HEK293 (cell line): ENCODE measurements at regions not wholly inside any gene's neighbourhood (a gene's known extent, or its start where the extent isn't known, plus 50 kb on each side); places are given as distances from the start of the nearest gene placed in this dataset.

Source experiments
- CTCF ChIA-PET: fragments of 350-600 bp; formaldehyde crosslinking; extraction: SDS; loops from one replicate; lab custom pipeline; 2021; ENCODE audit warnings: antibody characterized with exemption; lab: Yijun Ruan, JAX
- POLR2A ChIA-PET: fragments of 300-600 bp; formaldehyde crosslinking; extraction: SDS; loops from one replicate; lab custom pipeline; 2020; ENCODE audit warnings: antibody characterized with exemption, inconsistent platforms; lab: Yijun Ruan, JAX
- H3K27ac ChIP-seq: fragments of 200-500 bp; sonication (Bioruptor generic); 2 replicates; pipeline ENCODE4 v1.5.1; 2014; ENCODE audit warnings: low read depth, low read length, control low read depth, inconsistent platforms; ENCODE audit errors: extremely low read depth
- H3K36me3 ChIP-seq, 2 experiments: fragments of 200-500 bp in 1 of 2; sonication (Bioruptor generic) in 1 of 2; 1 replicate in 1 of 2; 2 replicates in 1 of 2; pipeline ENCODE4 v1.5.1; 2014 to 2017; ENCODE audit warnings: inconsistent platforms in 2 of 2, low read length in 2 of 2; ENCODE audit not compliant: control insufficient read depth in 2 of 2, insufficient read depth in 1 of 2
- H3K4me1 ChIP-seq: fragments of 200-500 bp; sonication (Bioruptor generic); 2 replicates; pipeline ENCODE4 v1.5.1; 2014; ENCODE audit warnings: mild to moderate bottlenecking, low read length, inconsistent platforms; ENCODE audit not compliant: control insufficient read depth, insufficient read depth
- H3K4me3 ChIP-seq: 2 replicates; pipeline ENCODE4 v1.5.1; 2011; ENCODE audit warnings: low read depth, mild to moderate bottlenecking, control low read depth, low read length, moderate library complexity
- H3K9me3 ChIP-seq: fragments of 200-500 bp; sonication (Bioruptor generic); 2 replicates; pipeline ENCODE4 v1.5.1; 2014; ENCODE audit warnings: low read depth, low read length, inconsistent platforms; ENCODE audit not compliant: control insufficient read depth, insufficient read depth
- ELK4 ChIP-seq: IDR thresholded peaks from 2 replicates; pipeline ENCODE4 v1.6.1; 2011; ENCODE audit warnings: mild to moderate bottlenecking, low read depth, low read length, borderline replicate concordance
- IKZF3 ChIP-seq: fragments of 450-650 bp; IDR thresholded peaks from 2 replicates; pipeline ENCODE4 v1.5.0; 2018; ENCODE audit warnings: missing biosample characterization, mild to moderate bottlenecking, missing genetic modification characterization, moderate library complexity
- KLF10 ChIP-seq: fragments of 450-650 bp; IDR thresholded peaks from 2 replicates; pipeline ENCODE4 v1.5.1; 2018; ENCODE audit warnings: missing biosample characterization, mild to moderate bottlenecking, missing genetic modification characterization
- OSR2 ChIP-seq: fragments of 450-650 bp; formaldehyde crosslinking; IDR thresholded peaks from 2 replicates; pipeline ENCODE4 v1.5.1; 2016; ENCODE audit warnings: missing biosample characterization, missing genetic modification characterization
- PATZ1 ChIP-seq: fragments of 450-650 bp; formaldehyde crosslinking; IDR thresholded peaks from 2 replicates; pipeline ENCODE4 v1.5.1; 2016; ENCODE audit warnings: missing biosample characterization, missing genetic modification characterization
- PBX3 ChIP-seq: sonication (generic); formaldehyde crosslinking; IDR thresholded peaks from 2 replicates; pipeline ENCODE4 v1.8.1; 2022; ENCODE audit warnings: mild to moderate bottlenecking, moderate library complexity, missing genetic modification reagents
- PRDM1 ChIP-seq: fragments of 450-650 bp; formaldehyde crosslinking; IDR thresholded peaks from 2 replicates; pipeline ENCODE4; 2016; ENCODE audit warnings: missing biosample characterization, missing genetic modification characterization
- TCF7L2 ChIP-seq: IDR thresholded peaks from 2 replicates; pipeline ENCODE4 v1.6.1; 2011; ENCODE audit warnings: low read depth, mild to moderate bottlenecking, inconsistent platforms, low read length, moderate library complexity, borderline replicate concordance
- WT1 ChIP-seq: fragments of 450-650 bp; formaldehyde crosslinking; IDR thresholded peaks from 2 replicates; pipeline ENCODE4 v1.5.1; 2016; ENCODE audit warnings: missing biosample characterization, missing genetic modification characterization
- ZBTB49 ChIP-seq: fragments of 450-650 bp; formaldehyde crosslinking; IDR thresholded peaks from 2 replicates; pipeline ENCODE4 v1.5.1; 2016; ENCODE audit warnings: missing biosample characterization, missing genetic modification characterization, low read depth
- ZFP41 ChIP-seq: fragments of 450-650 bp; formaldehyde crosslinking; IDR thresholded peaks from 2 replicates; pipeline ENCODE4 v1.5.1; 2016; ENCODE audit warnings: missing biosample characterization, missing genetic modification characterization, borderline replicate concordance
- ZNF132 ChIP-seq: fragments of 450-650 bp; formaldehyde crosslinking; IDR thresholded peaks from 2 replicates; pipeline ENCODE4 v1.5.1; 2017; ENCODE audit warnings: missing biosample characterization, missing genetic modification characterization, borderline replicate concordance
- ZNF169 ChIP-seq: fragments of 450-650 bp; formaldehyde crosslinking; IDR thresholded peaks from 2 replicates; pipeline ENCODE4 v1.5.1; 2016; ENCODE audit warnings: missing biosample characterization, missing genetic modification characterization
- ZNF18 ChIP-seq: fragments of 450-650 bp; formaldehyde crosslinking; IDR thresholded peaks from 2 replicates; pipeline ENCODE4 v1.5.1; 2016; ENCODE audit warnings: missing biosample characterization, missing genetic modification characterization
- ZNF223 ChIP-seq: fragments of 450-650 bp; formaldehyde crosslinking; IDR thresholded peaks from 2 replicates; pipeline ENCODE4 v1.5.1; 2016; ENCODE audit warnings: missing biosample characterization, missing genetic modification characterization
- ZNF449 ChIP-seq: fragments of 450-650 bp; formaldehyde crosslinking; IDR thresholded peaks from 2 replicates; pipeline ENCODE4 v1.5.1; 2017; ENCODE audit warnings: missing biosample characterization, mild to moderate bottlenecking, missing genetic modification characterization, moderate library complexity
- ZNF510 ChIP-seq: fragments of 450-650 bp; formaldehyde crosslinking; IDR thresholded peaks from 2 replicates; pipeline ENCODE4 v1.5.1; 2018; ENCODE audit warnings: mild to moderate bottlenecking, missing genetic modification characterization, missing biosample characterization; ENCODE audit not compliant: insufficient replicate concordance
- ZNF521 ChIP-seq: fragments of 450-650 bp; formaldehyde crosslinking; IDR thresholded peaks from 2 replicates; pipeline ENCODE4 v1.5.1; 2017; ENCODE audit warnings: missing biosample characterization, mild to moderate bottlenecking, missing genetic modification characterization
- ZNF530 ChIP-seq: fragments of 450-650 bp; formaldehyde crosslinking; IDR thresholded peaks from 2 replicates; pipeline ENCODE4 v1.5.1; 2016; ENCODE audit warnings: low read depth, missing biosample characterization, missing genetic modification characterization
- ZNF558 ChIP-seq: fragments of 450-650 bp; formaldehyde crosslinking; IDR thresholded peaks from 2 replicates; pipeline ENCODE4 v1.5.1; 2016; ENCODE audit warnings: missing biosample characterization, missing genetic modification characterization
- ZNF585B ChIP-seq: fragments of 450-650 bp; formaldehyde crosslinking; IDR thresholded peaks from 2 replicates; pipeline ENCODE4 v1.5.1; 2016; ENCODE audit warnings: missing biosample characterization, missing genetic modification characterization
- ZNF600 ChIP-seq: fragments of 450-650 bp; formaldehyde crosslinking; IDR thresholded peaks from 2 replicates; pipeline ENCODE4 v1.5.1; 2016; ENCODE audit warnings: missing biosample characterization, missing genetic modification characterization
- ZSCAN5A ChIP-seq: fragments of 450-650 bp; formaldehyde crosslinking; IDR thresholded peaks from 2 replicates; pipeline ENCODE4 v1.5.1; 2016; ENCODE audit warnings: missing biosample characterization, missing genetic modification characterization

GRCh38 chr6:170176136-170176897, 114.6 kb downstream of the DLL1 start (continued):
- no peak for TF ChIP-seq IKZF3
- TF ChIP-seq ZNF600 (tag by site-specific recombination), result no peak
- TF ChIP-seq WT1 (tag by site-specific recombination), result no peak
- no peak for TF ChIP-seq ZNF521
- TF ChIP-seq ZNF449 (tag by site-specific recombination), result no peak
- TF ChIP-seq ZNF530 (tag by site-specific recombination), result no peak
- TF ChIP-seq ZNF132 (tag by site-specific recombination), result no peak
- TF ChIP-seq ZNF558 (tag by site-specific recombination), result no peak
- no peak for TF ChIP-seq ELK4
- 0 out of 2 replicates have a peak, but pooled peaks have one; percentile 32 for TF ChIP-seq PBX3 (CRISPR knock-in tag)
- peak; percentile 87; the same call in 1 of the 2 replicates for TF ChIP-seq TCF7L2
- no peak for TF ChIP-seq ZBTB49 (tag by site-specific recombination)
- no peak for TF ChIP-seq ZNF510 (tag by site-specific recombination)
- TF ChIP-seq, all 188 proteins: peak for 4

GRCh38 chr6:170175644-170176135, 115.2 kb downstream of the DLL1 start:
- Histone ChIP-seq H3K27ac (no peak overlapping the region), H3K9me3 (no peaks in the 10 kb centered on the region), H3K36me3 (no peaks in the 10 kb centered on the region), H3K4me3 (no peak overlapping the region), H3K4me1 (no peaks in the 10 kb centered on the region)
- CTCF ChIA-PET, result no interaction called here
- POLR2A ChIA-PET, result no interaction called here
- TF ChIP-seq ZNF585B (tag by site-specific recombination) (no peak), ZNF18 (tag by site-specific recombination) (no peak), PRDM1 (tag by site-specific recombination) (no peak), ZNF169 (tag by site-specific recombination) (no peak), ZNF223 (tag by site-specific recombination) (no peak), KLF10 (tag by site-specific recombination) (no peak), ZSCAN5A (tag by site-specific recombination) (no peak), ZFP41 (tag by site-specific recombination) (no peak), PATZ1 (tag by site-specific recombination) (no peak), OSR2 (tag by site-specific recombination) (no peak), IKZF3 (no peak)
